ENCODE measurements at regions not wholly inside any gene's neighbourhood (a gene's known extent, or its start where the extent isn't known, plus 50 kb on each side); places are given as distances from the start of the nearest gene placed in this dataset.

DNA sequence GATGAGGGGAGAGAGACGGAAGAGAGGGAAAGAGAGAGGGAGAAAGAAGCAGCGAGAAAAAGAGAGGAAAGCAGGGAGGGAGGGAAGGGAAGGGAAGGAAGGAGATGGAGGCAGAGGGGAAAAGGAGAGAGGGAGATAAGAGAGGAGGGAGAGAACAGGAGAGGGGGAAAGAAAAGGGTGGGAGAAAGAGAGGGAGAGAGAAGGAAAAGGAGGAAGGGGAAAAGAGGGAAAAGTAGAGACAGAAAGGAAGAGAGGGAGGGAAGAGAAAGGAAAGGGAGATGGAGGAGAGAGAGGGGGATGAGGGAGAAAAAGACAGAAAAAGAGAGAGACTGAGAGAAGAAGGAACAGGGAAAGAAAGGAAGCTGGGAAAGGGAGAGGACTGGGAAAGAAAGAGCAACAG, 814.4 kb downstream of the CDH11 start:
- TF ChIP-seq, protein P1, sequence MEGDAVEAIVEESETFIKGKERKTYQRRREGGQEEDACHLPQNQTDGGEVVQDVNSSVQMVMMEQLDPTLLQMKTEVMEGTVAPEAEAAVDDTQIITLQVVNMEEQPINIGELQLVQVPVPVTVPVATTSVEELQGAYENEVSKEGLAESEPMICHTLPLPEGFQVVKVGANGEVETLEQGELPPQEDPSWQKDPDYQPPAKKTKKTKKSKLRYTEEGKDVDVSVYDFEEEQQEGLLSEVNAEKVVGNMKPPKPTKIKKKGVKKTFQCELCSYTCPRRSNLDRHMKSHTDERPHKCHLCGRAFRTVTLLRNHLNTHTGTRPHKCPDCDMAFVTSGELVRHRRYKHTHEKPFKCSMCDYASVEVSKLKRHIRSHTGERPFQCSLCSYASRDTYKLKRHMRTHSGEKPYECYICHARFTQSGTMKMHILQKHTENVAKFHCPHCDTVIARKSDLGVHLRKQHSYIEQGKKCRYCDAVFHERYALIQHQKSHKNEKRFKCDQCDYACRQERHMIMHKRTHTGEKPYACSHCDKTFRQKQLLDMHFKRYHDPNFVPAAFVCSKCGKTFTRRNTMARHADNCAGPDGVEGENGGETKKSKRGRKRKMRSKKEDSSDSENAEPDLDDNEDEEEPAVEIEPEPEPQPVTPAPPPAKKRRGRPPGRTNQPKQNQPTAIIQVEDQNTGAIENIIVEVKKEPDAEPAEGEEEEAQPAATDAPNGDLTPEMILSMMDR (IDR thresholded peaks at IDR 0.05): no peak
- no peak for TF ChIP-seq POLR2A (IDR thresholded peaks at IDR 0.05)
